Cardiac muscle cell (in vitro differentiated cells and primary cell): ENCODE measurements at regions not wholly inside any gene's neighbourhood (a gene's known extent, or its start where the extent isn't known, plus 50 kb on each side); places are given as distances from the start of the nearest gene placed in this dataset.

Source experiments
- DNase-seq, 2 donors: peaks; one replicate each; pipeline versions ENCODE4 v3.0.0 to v3.0.0-alpha.2; 2010 to 2017; ENCODE audit warnings: low read depth in 1 of 2, low spot score in 1 of 2
- H3K27ac ChIP-seq: fragments of 200-600 bp; sonication (generic); 2 replicates; pipeline ENCODE4 v1.5.1; 2016
- H3K27me3 ChIP-seq: fragments of 200-600 bp; sonication (generic); 2 replicates; pipeline ENCODE4 v1.6.0; 2016; ENCODE audit warnings: control low read depth
- H3K36me3 ChIP-seq: fragments of 200-600 bp; sonication (generic); 2 replicates; pipeline ENCODE4 v1.5.1; 2016; ENCODE audit warnings: control low read depth
- H3K4me1 ChIP-seq: fragments of 200-600 bp; sonication (generic); 2 replicates; pipeline ENCODE4 v1.8.1; 2017; ENCODE audit warnings: low read depth, mild to moderate bottlenecking, mixed run types
- H3K4me3 ChIP-seq: fragments of 200-600 bp; sonication (generic); 2 replicates; pipeline ENCODE4 v1.5.1; 2016; ENCODE audit warnings: mild to moderate bottlenecking
- H3K9me3 ChIP-seq: fragments of 200-600 bp; sonication (generic); 2 replicates; pipeline ENCODE4 v1.5.1; 2017; ENCODE audit warnings: low read depth, mild to moderate bottlenecking, control low read depth
- CTCF ChIP-seq: IDR thresholded peaks from 2 replicates; pipeline ENCODE4 v1.5.1; 2012; ENCODE audit warnings: low read depth, mild to moderate bottlenecking, low read length

DNA sequence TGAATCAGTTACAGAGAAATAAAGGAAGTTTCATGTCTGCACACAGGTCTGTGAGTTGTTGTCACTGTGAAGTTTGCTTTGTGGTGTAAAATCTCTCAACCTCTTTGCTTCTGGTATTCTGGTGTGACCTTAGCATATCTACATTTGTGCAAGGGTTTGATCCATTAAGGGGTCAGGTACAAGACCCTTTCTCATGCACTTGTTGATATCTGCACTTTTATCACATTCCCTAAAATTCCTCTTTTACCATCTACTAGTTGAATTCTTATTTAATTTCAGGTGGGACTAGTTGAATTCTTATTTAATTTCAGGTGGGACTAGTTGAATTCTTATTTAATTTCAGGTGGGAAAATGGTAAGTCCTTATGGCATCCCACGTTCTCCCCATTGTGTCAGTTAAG lies 306.7 kb upstream of the ZNF608 start:
- Histone ChIP-seq H3K27ac (no peak overlapping the region), H3K36me3 (no peaks in the 10 kb centered on the region)

DNA sequence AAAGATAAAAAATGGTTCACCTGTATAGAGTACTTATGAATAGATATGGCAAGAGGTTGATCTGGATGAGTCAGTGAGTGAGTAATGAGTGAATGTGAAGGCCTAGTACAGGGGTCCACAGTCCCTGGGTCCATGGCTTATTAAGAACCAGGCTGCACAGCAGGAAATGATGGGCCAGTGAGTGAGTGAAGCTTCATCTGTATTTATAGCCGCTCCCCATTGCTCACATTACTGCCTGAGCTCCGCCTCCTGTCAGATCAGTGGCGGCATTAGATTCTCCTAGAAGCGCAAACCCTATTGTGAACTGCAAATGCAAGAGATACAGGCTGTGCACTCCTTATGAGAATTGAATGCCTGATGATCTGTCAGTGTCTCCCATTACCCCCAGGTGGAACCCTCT lies 307.7 kb upstream of the ZNF608 start:
- H3K4me3 ChIP-seq = no peak overlapping the region
- DNase-seq = no peak
- TF ChIP-seq CTCF = no peak
- H3K4me1 ChIP-seq = peaks cover 13% of the 10 kb centered on the region
- H3K36me3 ChIP-seq = no peaks in the 10 kb centered on the region
- no peaks in the 10 kb centered on the region for H3K9me3 ChIP-seq
- H3K27me3 ChIP-seq = no peaks in the 10 kb centered on the region
- H3K27ac ChIP-seq = no peak overlapping the region

More for the DNA sequence above, 306.7 kb upstream of the ZNF608 start:
- Histone ChIP-seq H3K9me3 (no peaks in the 10 kb centered on the region), H3K27me3 (no peaks in the 10 kb centered on the region), H3K4me3 (no peak overlapping the region), H3K4me1 (peaks cover 6% of the 10 kb centered on the region)
- DNase-seq = no peak
- TF ChIP-seq CTCF = no peak

DNA sequence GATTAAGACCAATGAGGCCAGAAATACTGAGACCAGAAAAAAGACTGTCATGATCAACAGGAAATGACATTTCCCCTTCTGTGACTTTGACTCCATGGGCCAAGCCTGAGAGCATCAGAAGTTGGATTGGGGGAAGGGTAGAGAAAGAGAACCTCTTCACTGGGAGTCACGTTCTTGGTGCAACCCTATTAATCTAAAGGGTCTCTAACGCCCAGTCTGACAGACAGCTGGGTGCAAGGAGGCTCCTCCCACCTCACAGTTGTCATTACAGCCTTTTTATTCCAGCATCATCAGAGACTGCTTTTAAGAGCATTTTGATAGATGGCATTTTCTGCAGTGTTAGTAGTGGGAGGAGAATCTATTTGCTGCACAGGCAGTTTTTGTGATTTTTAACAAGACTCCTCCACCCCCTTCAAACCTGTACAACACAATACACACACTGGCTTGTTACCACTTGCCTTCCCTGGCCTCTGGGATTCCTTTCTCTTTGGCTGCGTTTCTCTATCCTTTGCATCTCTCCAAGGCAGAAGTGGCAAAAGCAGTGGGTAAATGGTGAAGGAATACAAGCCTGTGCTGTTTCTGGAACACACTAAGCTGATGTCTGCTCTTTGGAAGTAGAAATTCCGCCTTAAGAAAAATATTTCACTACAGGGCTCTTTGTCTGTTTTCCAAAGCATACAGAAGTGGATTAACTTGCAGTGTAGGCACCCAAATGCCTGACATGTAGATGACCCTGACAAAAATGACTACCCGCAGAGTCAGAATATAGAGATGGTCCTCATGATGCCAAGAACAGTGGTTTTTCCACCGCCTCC lies 310.4 kb upstream of the ZNF608 start:
- Histone ChIP-seq H3K27ac (no peak overlapping the region), H3K36me3 (no peaks in the 10 kb centered on the region), H3K27me3 (no peaks in the 10 kb centered on the region), H3K4me3 (no peak overlapping the region), H3K4me1 (peaks cover 19% of the 10 kb centered on the region), H3K9me3 (no peaks in the 10 kb centered on the region)
- no peak for DNase-seq
- TF ChIP-seq CTCF = no peak

- H3K4me1 ChIP-seq = peaks cover 13% of the 10 kb centered on the region
- no peak overlapping the region for H3K4me3 ChIP-seq
- H3K27ac ChIP-seq = no peak overlapping the region
- no peak for TF ChIP-seq CTCF
- no peaks in the 10 kb centered on the region for H3K36me3 ChIP-seq
- H3K27me3 ChIP-seq = no peaks in the 10 kb centered on the region
- H3K9me3 ChIP-seq = no peaks in the 10 kb centered on the region
- peak in 1 of 2 donors; percentile 56 for DNase-seq
Observed at GRCh38 chr5:125057912-125058826, 311.7 kb upstream of the ZNF608 start.

GRCh38 chr5:125059255-125060002 lies 313.0 kb upstream of the ZNF608 start:
- Histone ChIP-seq H3K9me3 (no peaks in the 10 kb centered on the region), H3K27me3 (no peaks in the 10 kb centered on the region), H3K4me3 (no peak overlapping the region), H3K36me3 (no peaks in the 10 kb centered on the region), H3K4me1 (peaks cover 13% of the 10 kb centered on the region), H3K27ac (no peak overlapping the region)
- no peak for TF ChIP-seq CTCF
- no peak for DNase-seq
